ENCODE measurements at regions not wholly inside any gene's neighbourhood (a gene's known extent, or its start where the extent isn't known, plus 50 kb on each side); places are given as distances from the start of the nearest gene placed in this dataset.

GRCh38 chr2:142320067-142320466, 189.3 kb upstream of the LRP1B start:
- Mint-ChIP-seq H3K4me1 (no peaks in the 10 kb centered on the region), H3K27ac (no peak overlapping the region), H3K27me3 (no peaks in the 10 kb centered on the region), H3K4me3 (no peak overlapping the region), H3K36me3 (no peaks in the 10 kb centered on the region), H3K9me3 (no peaks in the 10 kb centered on the region)
- ATAC-seq (ENCODE audit: low read depth) (no peak), DNase-seq (no peak)
- POLR2A ChIA-PET = no interaction called here

- Mint-ChIP-seq H3K27me3 (no peaks in the 10 kb centered on the region), H3K4me1 (no peaks in the 10 kb centered on the region), H3K27ac (no peak overlapping the region), H3K9me3 (no peaks in the 10 kb centered on the region), H3K4me3 (no peak overlapping the region), H3K36me3 (no peaks in the 10 kb centered on the region)
- POLR2A ChIA-PET = no interaction called here
- DNase-seq (no peak), ATAC-seq (ENCODE audit: low read depth) (no peak)
Measured at GRCh38 chr2:142316049-142316448, 185.2 kb upstream of the LRP1B start.

GRCh38 chr2:142315346-142315745, 184.5 kb upstream of the LRP1B start:
- Mint-ChIP-seq H3K27me3 (no peaks in the 10 kb centered on the region), H3K4me3 (no peak overlapping the region)
- POLR2A ChIA-PET = no interaction called here

GRCh38 chr2:142314164-142314563, 183.3 kb upstream of the LRP1B start:
- peaks cover 2% of the 10 kb centered on the region for H3K9me3 Mint-ChIP-seq
- no peaks in the 10 kb centered on the region for H3K4me1 Mint-ChIP-seq
- no peak for ATAC-seq (ENCODE audit: low read depth)
- no peak for DNase-seq
- POLR2A ChIA-PET = no interaction called here
- no peak overlapping the region for H3K4me3 Mint-ChIP-seq
- no peaks in the 10 kb centered on the region for H3K36me3 Mint-ChIP-seq
- no peaks in the 10 kb centered on the region for H3K27me3 Mint-ChIP-seq
- H3K27ac Mint-ChIP-seq = no peak overlapping the region

More at GRCh38 chr2:142315346-142315745, 184.5 kb upstream of the LRP1B start:
- no peaks in the 10 kb centered on the region for H3K9me3 Mint-ChIP-seq
- H3K36me3 Mint-ChIP-seq = no peaks in the 10 kb centered on the region
- H3K4me1 Mint-ChIP-seq = no peaks in the 10 kb centered on the region
- no peak overlapping the region for H3K27ac Mint-ChIP-seq
- no peak for ATAC-seq (ENCODE audit: low read depth)
- no peak for DNase-seq

DNA sequence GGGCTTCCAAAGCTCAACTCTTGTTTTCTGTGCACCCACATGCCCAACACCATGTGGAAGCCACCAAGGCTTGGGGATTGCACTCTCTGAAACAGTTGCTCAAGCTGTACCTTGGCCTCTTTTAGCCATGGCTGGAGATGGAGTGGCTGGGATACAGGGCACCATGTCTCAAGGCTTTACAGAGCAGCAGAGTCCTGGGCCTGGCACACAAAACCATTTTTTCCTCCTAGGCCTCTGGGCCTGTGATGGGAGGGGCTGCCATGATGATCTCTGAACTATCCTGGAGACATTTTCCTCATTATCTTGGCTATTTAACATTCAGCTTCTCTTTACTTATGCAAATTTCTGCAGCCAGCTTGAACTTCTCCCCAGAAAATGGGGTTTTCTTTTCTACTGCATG, 179.7 kb upstream of the LRP1B start:
- ATAC-seq (ENCODE audit: low read depth) (no peak), DNase-seq (no peak)
- no peaks in the 10 kb centered on the region for H3K36me3 Mint-ChIP-seq
- POLR2A ChIA-PET = no interaction called here
- H3K27ac Mint-ChIP-seq = no peak overlapping the region
- H3K9me3 Mint-ChIP-seq = peaks cover 2% of the 10 kb centered on the region
- no peaks in the 10 kb centered on the region for H3K4me1 Mint-ChIP-seq
- H3K27me3 Mint-ChIP-seq = no peaks in the 10 kb centered on the region
- H3K4me3 Mint-ChIP-seq = no peak overlapping the region

DNA sequence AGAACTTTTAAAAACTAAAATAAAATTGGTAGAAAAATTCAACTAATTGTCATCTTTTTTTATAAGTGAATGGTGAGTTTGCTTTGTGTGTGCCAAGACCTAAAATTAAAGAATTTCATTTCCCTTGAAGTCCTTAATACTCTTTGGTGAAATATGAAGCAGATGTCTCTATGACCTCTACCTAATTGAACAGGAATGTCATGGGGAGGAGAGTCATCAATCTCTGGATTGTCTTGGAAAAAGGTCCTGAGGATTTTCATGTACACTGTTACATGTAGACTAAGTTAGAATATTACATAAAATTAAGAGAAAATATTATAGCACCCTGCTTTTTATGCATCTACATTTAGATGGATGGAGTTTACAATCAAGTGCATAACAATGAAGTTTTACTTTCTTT, 177.9 kb upstream of the LRP1B start:
- Mint-ChIP-seq H3K9me3 (peaks cover 2% of the 10 kb centered on the region), H3K27ac (no peak overlapping the region), H3K27me3 (no peaks in the 10 kb centered on the region), H3K4me3 (no peak overlapping the region), H3K4me1 (no peaks in the 10 kb centered on the region), H3K36me3 (no peaks in the 10 kb centered on the region)
- DNase-seq = no peak
- POLR2A ChIA-PET = no interaction called here
- ATAC-seq (ENCODE audit: low read depth) = no peak

DNA sequence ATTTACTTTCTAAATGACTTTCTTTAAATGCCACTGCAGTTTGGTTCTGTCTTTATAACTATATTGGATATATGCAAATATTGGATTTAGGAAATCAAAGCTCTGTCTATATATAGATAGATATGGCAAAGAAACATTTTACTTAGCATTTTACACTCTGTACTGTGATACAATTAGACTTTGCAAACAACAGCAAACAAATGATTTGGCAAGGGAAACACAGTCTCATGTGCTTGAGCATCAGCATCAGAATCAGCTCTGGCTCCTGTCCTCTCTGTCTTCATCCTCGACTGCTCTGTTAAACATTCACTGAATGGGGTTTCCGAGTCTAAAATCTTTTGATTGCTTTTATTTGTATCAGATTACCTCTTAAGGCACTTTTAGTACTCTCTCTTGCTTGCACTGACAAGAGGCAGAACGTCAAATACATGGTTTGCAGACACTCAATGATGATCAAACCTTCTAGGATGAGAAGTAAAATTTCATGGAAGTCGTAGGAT, 176.8 kb upstream of the LRP1B start:
- H3K4me1 Mint-ChIP-seq = no peaks in the 10 kb centered on the region
- no peaks in the 10 kb centered on the region for H3K27me3 Mint-ChIP-seq
- no peak overlapping the region for H3K4me3 Mint-ChIP-seq
- DNase-seq = no peak
- no peak for ATAC-seq (ENCODE audit: low read depth)
- H3K27ac Mint-ChIP-seq = no peak overlapping the region
- no peaks in the 10 kb centered on the region for H3K36me3 Mint-ChIP-seq
- POLR2A ChIA-PET = no interaction called here
- peaks cover 2% of the 10 kb centered on the region for H3K9me3 Mint-ChIP-seq

- POLR2A ChIA-PET = no interaction called here
- ATAC-seq (ENCODE audit: low read depth) (no peak), DNase-seq (no peak)
- Mint-ChIP-seq H3K27ac (no peak overlapping the region), H3K36me3 (no peaks in the 10 kb centered on the region), H3K27me3 (no peaks in the 10 kb centered on the region), H3K9me3 (peaks cover 2% of the 10 kb centered on the region), H3K4me1 (no peaks in the 10 kb centered on the region), H3K4me3 (no peak overlapping the region)
Measured at GRCh38 chr2:142307086-142307485, 176.3 kb upstream of the LRP1B start.

DNA sequence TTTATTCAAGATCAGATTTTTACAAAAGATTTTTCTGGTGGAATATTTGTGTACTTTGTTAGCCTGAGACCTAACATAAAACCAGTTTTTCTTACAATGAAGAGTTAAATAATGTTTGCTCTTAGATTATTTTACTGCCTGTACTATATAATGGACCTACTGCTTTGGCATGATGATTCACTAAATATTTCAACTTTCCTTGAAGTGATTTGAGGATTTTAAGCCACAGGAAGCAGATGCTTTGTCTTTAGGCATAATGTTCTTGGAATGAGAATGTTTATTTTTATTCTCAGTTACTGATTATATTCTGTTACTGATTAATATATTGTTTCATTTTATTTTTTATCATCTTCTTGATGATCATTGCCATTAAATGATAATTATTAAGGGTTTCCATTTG, 175.3 kb upstream of the LRP1B start:
- DNase-seq = no peak
- peaks cover 2% of the 10 kb centered on the region for H3K9me3 Mint-ChIP-seq
- ATAC-seq (ENCODE audit: low read depth) = no peak
- no peak overlapping the region for H3K27ac Mint-ChIP-seq
- no peaks in the 10 kb centered on the region for H3K36me3 Mint-ChIP-seq
- no peaks in the 10 kb centered on the region for H3K4me1 Mint-ChIP-seq
- POLR2A ChIA-PET = no interaction called here
- H3K27me3 Mint-ChIP-seq = no peaks in the 10 kb centered on the region
- H3K4me3 Mint-ChIP-seq = no peak overlapping the region

GRCh38 chr2:142300517-142300916, 169.7 kb upstream of the LRP1B start:
- Mint-ChIP-seq H3K36me3 (no peaks in the 10 kb centered on the region), H3K4me1 (no peaks in the 10 kb centered on the region), H3K9me3 (peaks cover 2% of the 10 kb centered on the region), H3K4me3 (no peak overlapping the region), H3K27ac (no peak overlapping the region), H3K27me3 (peaks cover 2% of the 10 kb centered on the region)
- POLR2A ChIA-PET = no interaction called here
- ATAC-seq (ENCODE audit: low read depth) (no peak), DNase-seq (no peak)

DNA sequence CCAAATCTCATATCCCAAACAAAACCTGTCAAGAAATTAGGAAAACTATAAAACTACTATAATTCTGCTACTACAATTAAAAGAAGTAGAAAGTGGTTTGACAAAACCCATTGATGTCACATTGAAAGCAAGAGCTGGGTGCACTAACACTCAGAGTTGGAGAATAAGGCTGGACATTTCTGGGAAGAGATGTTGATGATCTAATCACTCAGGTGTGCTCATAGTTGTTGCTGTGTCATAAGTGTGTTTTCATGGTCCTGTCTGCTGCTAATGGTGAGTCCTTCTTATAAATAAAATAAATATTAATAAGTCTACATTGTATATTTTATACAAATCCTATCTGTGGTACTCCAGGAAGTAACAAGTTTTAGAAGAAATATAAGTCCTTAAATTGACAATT, 168.2 kb upstream of the LRP1B start:
- POLR2A ChIA-PET = no interaction called here

DNA sequence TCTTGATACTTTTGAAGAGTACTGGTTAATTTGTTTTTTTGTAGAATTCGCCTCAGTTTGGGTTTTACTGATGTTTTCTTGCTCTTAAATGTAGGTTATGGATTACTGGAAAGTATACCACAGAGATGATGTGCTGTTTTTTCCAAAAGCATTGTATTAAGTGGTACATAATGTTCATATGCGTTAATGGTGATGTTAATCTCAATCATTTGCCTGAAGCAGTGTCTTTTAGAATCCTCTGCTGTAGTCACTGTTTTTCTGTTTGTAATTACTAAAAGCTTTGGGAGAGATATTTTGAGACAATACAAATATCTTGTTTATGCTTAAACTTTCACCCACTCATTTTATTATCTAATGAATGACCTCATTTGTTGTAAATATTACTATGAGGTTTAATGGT, 163.4 kb upstream of the LRP1B start:
- Mint-ChIP-seq H3K36me3 (no peaks in the 10 kb centered on the region), H3K27me3 (peaks cover 2% of the 10 kb centered on the region), H3K4me1 (no peaks in the 10 kb centered on the region), H3K4me3 (no peak overlapping the region), H3K9me3 (peaks cover 2% of the 10 kb centered on the region), H3K27ac (no peak overlapping the region)
- POLR2A ChIA-PET = no interaction called here
- ATAC-seq (ENCODE audit: low read depth) = no peak
- DNase-seq = no peak

More for the DNA sequence above, 168.2 kb upstream of the LRP1B start:
- ATAC-seq (ENCODE audit: low read depth) (no peak), DNase-seq (no peak)
- Mint-ChIP-seq H3K9me3 (peaks cover 2% of the 10 kb centered on the region), H3K4me3 (no peak overlapping the region), H3K4me1 (no peaks in the 10 kb centered on the region), H3K27ac (no peak overlapping the region), H3K27me3 (peaks cover 2% of the 10 kb centered on the region), H3K36me3 (no peaks in the 10 kb centered on the region)

GRCh38 chr2:142291969-142292368, 161.2 kb upstream of the LRP1B start:
- no peak overlapping the region for H3K4me3 Mint-ChIP-seq

DNA sequence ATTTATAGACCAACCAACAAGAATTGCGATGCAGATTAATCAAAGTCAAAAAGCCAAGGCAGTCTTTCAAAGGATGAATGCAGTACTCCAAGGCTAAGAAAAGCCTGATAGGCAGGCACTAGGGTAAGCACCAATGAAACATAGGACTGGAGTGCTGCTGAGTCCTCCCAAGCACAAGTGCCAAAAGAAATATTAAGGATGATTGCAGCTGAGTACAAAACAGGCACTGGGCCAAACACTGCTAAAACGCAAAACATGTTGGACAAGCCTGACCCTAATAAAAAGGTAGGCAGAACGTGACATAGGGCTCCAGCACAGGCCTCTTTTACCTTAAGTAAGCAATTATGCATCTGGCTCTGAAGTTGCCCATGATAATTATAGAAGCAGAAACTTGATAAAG, 160.1 kb upstream of the LRP1B start:
- H3K27me3 Mint-ChIP-seq = peaks cover 2% of the 10 kb centered on the region
- H3K36me3 Mint-ChIP-seq = no peaks in the 10 kb centered on the region
- no peaks in the 10 kb centered on the region for H3K4me1 Mint-ChIP-seq
- H3K4me3 Mint-ChIP-seq = no peak overlapping the region
- DNase-seq = no peak
- ATAC-seq (ENCODE audit: low read depth) = no peak
- POLR2A ChIA-PET = no interaction called here
- H3K9me3 Mint-ChIP-seq = no peaks in the 10 kb centered on the region
- H3K27ac Mint-ChIP-seq = no peak overlapping the region

More at GRCh38 chr2:142291969-142292368, 161.2 kb upstream of the LRP1B start:
- H3K27ac Mint-ChIP-seq = no peak overlapping the region
- ATAC-seq (ENCODE audit: low read depth) = no peak
- POLR2A ChIA-PET = no interaction called here
- DNase-seq = no peak
- no peaks in the 10 kb centered on the region for H3K4me1 Mint-ChIP-seq
- H3K9me3 Mint-ChIP-seq = peaks cover 2% of the 10 kb centered on the region
- peaks cover 2% of the 10 kb centered on the region for H3K27me3 Mint-ChIP-seq
- no peaks in the 10 kb centered on the region for H3K36me3 Mint-ChIP-seq

- ATAC-seq (ENCODE audit: low read depth) (no peak), DNase-seq (no peak)
- H3K36me3 Mint-ChIP-seq = no peaks in the 10 kb centered on the region
- H3K9me3 Mint-ChIP-seq = no peaks in the 10 kb centered on the region
- H3K27me3 Mint-ChIP-seq = no peaks in the 10 kb centered on the region
- H3K4me3 Mint-ChIP-seq = no peak overlapping the region
- no peak overlapping the region for H3K27ac Mint-ChIP-seq
- POLR2A ChIA-PET = no interaction called here
- H3K4me1 Mint-ChIP-seq = no peaks in the 10 kb centered on the region
Measured at GRCh38 chr2:142286618-142287017, 155.8 kb upstream of the LRP1B start.

Measured in activated naive CD8-positive, alpha-beta T cell treated with anti-CD3 and anti-CD28 coated beads, Interleukin-2, amount 10 ng/mL, durations not matched to agents 7 days and 5 days (primary cell).